GM12878 (cell line): ENCODE measurements at regions not wholly inside any gene's neighbourhood (a gene's known extent, or its start where the extent isn't known, plus 50 kb on each side); places are given as distances from the start of the nearest gene placed in this dataset.

Source experiments
- FOXK2 ChIP-seq: fragments of 450-650 bp; IDR thresholded peaks from 2 replicates; pipeline ENCODE4 v1.6.1; 2017; ENCODE audit warnings: mild to moderate bottlenecking, moderate library complexity
- KLF5 ChIP-seq: fragments of 450-650 bp; IDR thresholded peaks from 2 replicates; pipeline ENCODE4 v1.6.1; 2014; ENCODE audit warnings: mild to moderate bottlenecking; ENCODE audit not compliant: partially characterized antibody
- NBN ChIP-seq: fragments of 450-650 bp; IDR thresholded peaks from 2 replicates; pipeline ENCODE4 v1.6.1; 2016
- SIN3A ChIP-seq: IDR thresholded peaks from 2 replicates; pipeline ENCODE4 v1.6.1; 2012; ENCODE audit warnings: low read depth, low read length, improper control_type of control experiment
- SIX5 ChIP-seq: IDR thresholded peaks from 2 replicates; pipeline ENCODE4 v1.6.1; 2011; ENCODE audit warnings: mild to moderate bottlenecking, low read depth, low read length, moderate library complexity; ENCODE audit not compliant: severe bottlenecking
- SMC3 ChIP-seq: IDR thresholded peaks from 2 replicates; pipeline ENCODE4 v1.6.1; 2011; ENCODE audit warnings: low read length, improper control_type of control experiment, borderline replicate concordance
- YY1 ChIP-seq: IDR thresholded peaks from 2 replicates; pipeline ENCODE4 v1.6.1; 2011; ENCODE audit warnings: low read depth, mild to moderate bottlenecking, low read length
- TF ChIP-seq, protein P1 (sequence below), 3 experiments: IDR thresholded peaks in 2 of 3; conservative IDR thresholded peaks in 1 of 3; 2 replicates each; pipeline ENCODE4 v1.5.1; 2011; ENCODE audit warnings: low read depth in 3 of 3, low read length in 3 of 3, mild to moderate bottlenecking in 3 of 3, control low read depth in 2 of 3, moderate library complexity in 2 of 3, inconsistent platforms in 1 of 3, mixed read lengths in 1 of 3; ENCODE audit not compliant: control insufficient read depth in 2 of 3, insufficient read depth in 1 of 3; ENCODE audit errors: extremely low read depth in 1 of 3

GRCh38 chr1:4109628-4109940 lies 209.5 kb upstream of the C1orf174 start:
- TF ChIP-seq FOXK2 (no peak), YY1 (no peak), SIN3A (no peak), SIX5 (no peak), KLF5 (no peak), SMC3 (no peak), NBN (no peak)
- TF ChIP-seq, protein P1, sequence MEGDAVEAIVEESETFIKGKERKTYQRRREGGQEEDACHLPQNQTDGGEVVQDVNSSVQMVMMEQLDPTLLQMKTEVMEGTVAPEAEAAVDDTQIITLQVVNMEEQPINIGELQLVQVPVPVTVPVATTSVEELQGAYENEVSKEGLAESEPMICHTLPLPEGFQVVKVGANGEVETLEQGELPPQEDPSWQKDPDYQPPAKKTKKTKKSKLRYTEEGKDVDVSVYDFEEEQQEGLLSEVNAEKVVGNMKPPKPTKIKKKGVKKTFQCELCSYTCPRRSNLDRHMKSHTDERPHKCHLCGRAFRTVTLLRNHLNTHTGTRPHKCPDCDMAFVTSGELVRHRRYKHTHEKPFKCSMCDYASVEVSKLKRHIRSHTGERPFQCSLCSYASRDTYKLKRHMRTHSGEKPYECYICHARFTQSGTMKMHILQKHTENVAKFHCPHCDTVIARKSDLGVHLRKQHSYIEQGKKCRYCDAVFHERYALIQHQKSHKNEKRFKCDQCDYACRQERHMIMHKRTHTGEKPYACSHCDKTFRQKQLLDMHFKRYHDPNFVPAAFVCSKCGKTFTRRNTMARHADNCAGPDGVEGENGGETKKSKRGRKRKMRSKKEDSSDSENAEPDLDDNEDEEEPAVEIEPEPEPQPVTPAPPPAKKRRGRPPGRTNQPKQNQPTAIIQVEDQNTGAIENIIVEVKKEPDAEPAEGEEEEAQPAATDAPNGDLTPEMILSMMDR (IDR thresholded peaks at IDR 0.05 in 2 of 3, conservative IDR thresholded peaks at IDR 0.05 in 1 of 3; ENCODE audit: control insufficient read depth in 2 of 3, extremely low read depth in 1 of 3, insufficient read depth in 1 of 3, low read depth in 3 of 3, low read length in 3 of 3): no peak
